OCI-LY7 (cell line): ENCODE measurements at regions not wholly inside any gene's neighbourhood (a gene's known extent, or its start where the extent isn't known, plus 50 kb on each side); places are given as distances from the start of the nearest gene placed in this dataset.

Experiments
- EZH2phosphoT487 ChIP-seq: fragments of 200-600 bp; sonication (generic); IDR thresholded peaks from 2 replicates; pipeline ENCODE4 v1.6.1; 2018; ENCODE audit warnings: low read depth, borderline replicate concordance, mild to moderate bottlenecking, mixed run types, antibody characterized with exemption, low read length, moderate library complexity, mixed read lengths
- TF ChIP-seq, protein P1 (sequence below): fragments of 200-600 bp; sonication (generic); conservative IDR thresholded peaks from 2 replicates; pipeline ENCODE4 v1.5.1; 2014; ENCODE audit warnings: mild to moderate bottlenecking, antibody characterized with exemption, low read length, moderate library complexity, mixed read lengths

DNA sequence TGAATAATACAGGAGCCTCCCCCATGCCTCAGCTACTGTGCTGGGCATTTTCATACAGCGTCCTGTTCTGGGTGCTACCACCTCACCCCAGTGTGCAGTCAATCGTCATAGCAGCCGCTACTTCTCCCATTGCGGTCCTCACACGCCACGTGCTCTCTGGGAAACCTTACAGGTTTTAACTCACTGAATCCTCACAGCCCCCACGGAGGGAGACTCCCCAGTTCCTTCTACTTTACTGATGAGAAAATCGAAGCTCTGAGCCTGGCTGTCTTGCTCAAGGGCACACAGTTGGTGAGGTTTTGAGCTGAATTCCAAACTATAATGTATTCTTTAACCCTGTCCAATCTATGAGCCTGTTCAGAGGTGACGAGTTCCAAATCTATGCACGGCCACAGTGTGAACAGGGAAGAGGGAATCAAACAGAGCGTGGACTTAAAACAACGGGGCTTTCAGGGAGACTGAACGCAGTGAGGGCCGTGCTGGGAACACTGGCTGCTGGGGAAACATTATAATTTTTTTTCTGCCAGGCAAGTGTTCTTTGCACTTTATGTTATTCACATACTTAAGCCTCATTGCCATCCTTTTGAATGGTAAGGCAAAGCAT lies 421.5 kb downstream of the BRD1 start:
- TF ChIP-seq, protein P1, sequence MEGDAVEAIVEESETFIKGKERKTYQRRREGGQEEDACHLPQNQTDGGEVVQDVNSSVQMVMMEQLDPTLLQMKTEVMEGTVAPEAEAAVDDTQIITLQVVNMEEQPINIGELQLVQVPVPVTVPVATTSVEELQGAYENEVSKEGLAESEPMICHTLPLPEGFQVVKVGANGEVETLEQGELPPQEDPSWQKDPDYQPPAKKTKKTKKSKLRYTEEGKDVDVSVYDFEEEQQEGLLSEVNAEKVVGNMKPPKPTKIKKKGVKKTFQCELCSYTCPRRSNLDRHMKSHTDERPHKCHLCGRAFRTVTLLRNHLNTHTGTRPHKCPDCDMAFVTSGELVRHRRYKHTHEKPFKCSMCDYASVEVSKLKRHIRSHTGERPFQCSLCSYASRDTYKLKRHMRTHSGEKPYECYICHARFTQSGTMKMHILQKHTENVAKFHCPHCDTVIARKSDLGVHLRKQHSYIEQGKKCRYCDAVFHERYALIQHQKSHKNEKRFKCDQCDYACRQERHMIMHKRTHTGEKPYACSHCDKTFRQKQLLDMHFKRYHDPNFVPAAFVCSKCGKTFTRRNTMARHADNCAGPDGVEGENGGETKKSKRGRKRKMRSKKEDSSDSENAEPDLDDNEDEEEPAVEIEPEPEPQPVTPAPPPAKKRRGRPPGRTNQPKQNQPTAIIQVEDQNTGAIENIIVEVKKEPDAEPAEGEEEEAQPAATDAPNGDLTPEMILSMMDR: no peak
- TF ChIP-seq EZH2phosphoT487: no peak
